HG03103 (cell line): ENCODE measurements at regions not wholly inside any gene's neighbourhood (a gene's known extent, or its start where the extent isn't known, plus 50 kb on each side); places are given as distances from the start of the nearest gene placed in this dataset.

Source experiments
- ATAC-seq: cut with Tn5 transposase; IDR thresholded peaks from one replicate; pipeline ENCODE4 v1.9.1; 2021; ENCODE audit warnings: low read depth; ENCODE audit not compliant: unreplicated experiment

- no peak for ATAC-seq
These were observed 1261.8 kb downstream of the SLITRK5 start for GRCh38 chr13:88932950-88933349.

GRCh38 chr13:88937384-88937783 is 1266.2 kb downstream of the SLITRK5 start:
- no peak for ATAC-seq

- ATAC-seq = no peak
These were observed 1274.6 kb downstream of the SLITRK5 start for GRCh38 chr13:88945793-88946192.

- no peak for ATAC-seq
These were observed 1277.3 kb downstream of the SLITRK5 start for GRCh38 chr13:88948501-88948900.

- no peak for ATAC-seq
These were observed 1287.7 kb downstream of the SLITRK5 start for GRCh38 chr13:88958821-88959220.

GRCh38 chr13:88976466-88976865 is 1305.3 kb downstream of the SLITRK5 start:
- no peak for ATAC-seq

GRCh38 chr13:88978607-88979006 is 1307.4 kb downstream of the SLITRK5 start:
- no peak for ATAC-seq

GRCh38 chr13:88979465-88980175 is 1308.4 kb downstream of the SLITRK5 start:
- no peak for ATAC-seq

- no peak for ATAC-seq
These were observed 1332.5 kb downstream of the SLITRK5 start for GRCh38 chr13:89003656-89004055.

GRCh38 chr13:89011615-89012014 is 1340.4 kb downstream of the SLITRK5 start:
- no peak for ATAC-seq

GRCh38 chr13:89027694-89028306 is 1356.6 kb downstream of the SLITRK5 start:
- no peak for ATAC-seq

GRCh38 chr13:89029062-89029461 is 1357.9 kb downstream of the SLITRK5 start:
- no peak for ATAC-seq

- no peak for ATAC-seq
These were observed 1362.8 kb downstream of the SLITRK5 start for GRCh38 chr13:89034015-89034414.

- ATAC-seq = no peak
These were observed 1381.5 kb downstream of the SLITRK5 start for GRCh38 chr13:89052699-89053098.

- ATAC-seq = no peak
These were observed 1382.2 kb downstream of the SLITRK5 start for GRCh38 chr13:89053418-89053817.

GRCh38 chr13:89057274-89057673 is 1386.1 kb downstream of the SLITRK5 start:
- ATAC-seq = no peak

- no peak for ATAC-seq
These were observed 1386.7 kb downstream of the SLITRK5 start for GRCh38 chr13:89057862-89058261.

- no peak for ATAC-seq
These were observed 1390.7 kb downstream of the SLITRK5 start for GRCh38 chr13:89061821-89062220.

- ATAC-seq = no peak
These were observed 1395.8 kb downstream of the SLITRK5 start for GRCh38 chr13:89066868-89067466.

- no peak for ATAC-seq
These were observed 1401.8 kb downstream of the SLITRK5 start for GRCh38 chr13:89072979-89073378.

GRCh38 chr13:89076622-89077021 is 1405.5 kb downstream of the SLITRK5 start:
- no peak for ATAC-seq

GRCh38 chr13:89082623-89083022 is 1411.5 kb downstream of the SLITRK5 start:
- no peak for ATAC-seq
